Neural crest cell (in vitro differentiated cells): ENCODE measurements at regions not wholly inside any gene's neighbourhood (a gene's known extent, or its start where the extent isn't known, plus 50 kb on each side); places are given as distances from the start of the nearest gene placed in this dataset.

Experiments
- DNase-seq: peaks from one replicate; pipeline ENCODE4 v3.0.0; 2021; ENCODE audit warnings: low read depth, mixed read lengths, low spot score
- H3K27ac Mint-ChIP-seq: one replicate; pipeline ENCODE4 v1.8.0; 2021; ENCODE audit warnings: mild to moderate bottlenecking, mixed read lengths; ENCODE audit not compliant: unreplicated experiment
- H3K27me3 Mint-ChIP-seq: 2 replicates; pipeline ENCODE4 v1.8.0; 2021; ENCODE audit warnings: low read depth, mild to moderate bottlenecking, mixed read lengths
- H3K36me3 Mint-ChIP-seq: 2 replicates; pipeline ENCODE4 v1.8.0; 2021; ENCODE audit warnings: low read depth, mild to moderate bottlenecking, mixed read lengths
- H3K4me1 Mint-ChIP-seq: 2 replicates; pipeline ENCODE4 v1.8.0; 2021; ENCODE audit warnings: mixed read lengths
- H3K4me3 Mint-ChIP-seq: one replicate; pipeline ENCODE4 v1.8.0; 2021; ENCODE audit warnings: mild to moderate bottlenecking, mixed read lengths
- H3K9me3 Mint-ChIP-seq: 2 replicates; pipeline ENCODE4 v1.8.0; 2021; ENCODE audit warnings: mixed read lengths
- CTCF ChIP-seq: fragments of 200-600 bp; sonication (generic); conservative IDR thresholded peaks from 2 replicates; pipeline ENCODE4 v1.5.0; 2021; ENCODE audit warnings: antibody characterized with exemption, mild to moderate bottlenecking

GRCh38 chr1:55708781-55709180 is 493.6 kb upstream of the USP24 start:
- H3K36me3 Mint-ChIP-seq: peaks cover 3% of the 10 kb centered on the region
- peaks cover 3% of the 10 kb centered on the region for H3K9me3 Mint-ChIP-seq
- TF ChIP-seq CTCF: no peak
- H3K4me1 Mint-ChIP-seq: peaks cover 31% of the 10 kb centered on the region
- peaks cover 57% of the 10 kb centered on the region for H3K27me3 Mint-ChIP-seq
- no peak overlapping the region for H3K27ac Mint-ChIP-seq
- H3K4me3 Mint-ChIP-seq: no peak overlapping the region
- no peak for DNase-seq

DNA sequence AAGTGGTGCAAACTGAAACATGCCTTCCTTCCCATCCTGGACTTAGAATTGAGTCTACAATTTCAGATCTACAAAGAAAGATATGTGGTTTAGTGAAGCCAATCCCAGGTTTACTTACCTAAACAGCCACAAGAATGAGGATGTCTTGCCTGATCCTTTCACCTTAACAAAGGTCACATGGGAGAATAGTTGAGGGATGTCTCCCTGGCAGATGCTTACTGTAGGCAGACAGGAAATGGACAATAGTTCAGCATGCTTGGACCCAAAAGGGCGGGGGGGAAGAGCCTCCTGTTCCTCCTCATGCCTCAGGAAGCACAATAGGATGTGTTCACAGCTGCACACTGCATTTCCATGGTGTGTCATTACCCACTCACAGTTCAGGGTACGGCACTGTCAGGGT is 492.7 kb upstream of the USP24 start:
- TF ChIP-seq CTCF: no peak
- H3K4me3 Mint-ChIP-seq: no peak overlapping the region

GRCh38 chr1:55707196-55707595 is 492.0 kb upstream of the USP24 start:
- H3K9me3 Mint-ChIP-seq: peaks cover 4% of the 10 kb centered on the region
- H3K27me3 Mint-ChIP-seq: peaks cover 53% of the 10 kb centered on the region
- no peak overlapping the region for H3K4me3 Mint-ChIP-seq
- no peak for DNase-seq
- no peak for TF ChIP-seq CTCF
- peaks cover 3% of the 10 kb centered on the region for H3K36me3 Mint-ChIP-seq
- no peak overlapping the region for H3K27ac Mint-ChIP-seq
- peaks cover 27% of the 10 kb centered on the region for H3K4me1 Mint-ChIP-seq

More for the DNA sequence above, 492.7 kb upstream of the USP24 start:
- Mint-ChIP-seq H3K4me1 (peaks cover 27% of the 10 kb centered on the region), H3K9me3 (peaks cover 3% of the 10 kb centered on the region), H3K27me3 (peaks cover 55% of the 10 kb centered on the region), H3K36me3 (peaks cover 3% of the 10 kb centered on the region), H3K27ac (no peak overlapping the region)
- no peak for DNase-seq

DNA sequence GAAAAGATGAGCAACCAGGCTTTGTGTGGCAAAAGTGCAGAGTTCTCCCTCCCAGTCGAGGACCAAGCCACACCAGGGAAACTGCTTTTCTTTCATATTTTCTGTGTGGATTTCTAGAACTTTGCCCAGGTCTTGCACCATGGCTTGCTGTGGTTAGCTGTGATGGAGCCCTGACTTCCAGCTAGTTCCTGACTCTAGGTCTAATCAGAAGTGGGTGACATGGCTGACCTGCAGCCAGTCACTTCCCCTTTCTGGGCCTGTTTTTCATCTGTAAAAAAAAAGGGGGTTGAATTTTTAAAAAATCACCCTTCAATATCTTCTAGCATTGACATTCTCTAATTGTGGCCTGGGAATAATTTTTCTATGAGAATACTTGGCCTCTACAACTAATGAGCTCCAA is 491.2 kb upstream of the USP24 start:
- peaks cover 3% of the 10 kb centered on the region for H3K36me3 Mint-ChIP-seq
- peaks cover 57% of the 10 kb centered on the region for H3K27me3 Mint-ChIP-seq
- TF ChIP-seq CTCF: no peak
- H3K4me1 Mint-ChIP-seq: peaks cover 27% of the 10 kb centered on the region
- no peak overlapping the region for H3K4me3 Mint-ChIP-seq
- DNase-seq: no peak
- peaks cover 8% of the 10 kb centered on the region for H3K9me3 Mint-ChIP-seq
- H3K27ac Mint-ChIP-seq: no peak overlapping the region

DNA sequence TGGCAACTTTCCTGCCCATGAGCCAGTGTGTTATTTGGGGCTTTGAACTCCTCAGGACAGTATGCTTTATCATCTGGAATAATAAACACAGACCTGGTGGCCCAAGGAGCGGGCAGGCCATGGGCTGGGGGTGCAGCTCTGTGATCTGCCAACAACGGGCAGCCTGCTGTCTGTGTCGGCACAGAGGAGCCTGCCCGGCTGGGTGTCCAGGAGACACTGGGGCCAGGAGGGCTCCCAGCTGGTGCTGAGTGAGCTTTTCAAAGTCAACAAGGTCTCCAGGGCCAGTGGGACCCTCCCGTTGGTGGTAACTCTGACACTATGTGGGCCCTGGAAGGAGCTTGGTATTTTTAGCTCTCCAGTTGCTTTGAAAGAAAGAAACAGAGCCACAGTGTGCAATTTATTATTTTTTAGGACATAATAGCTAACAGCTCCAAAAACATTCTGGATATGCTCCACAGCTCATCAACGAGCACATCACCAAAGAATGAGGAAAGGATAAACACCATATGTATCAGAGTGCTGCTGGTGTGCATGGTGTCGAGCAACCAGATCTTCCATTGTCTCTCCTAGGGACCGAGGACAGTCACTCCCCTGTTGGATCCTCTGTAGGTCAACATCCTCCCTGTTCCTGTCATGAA is 488.7 kb upstream of the USP24 start:
- Mint-ChIP-seq H3K4me3 (no peak overlapping the region), H3K27me3 (peaks cover 55% of the 10 kb centered on the region), H3K27ac (no peak overlapping the region), H3K36me3 (no peaks in the 10 kb centered on the region), H3K9me3 (peaks cover 5% of the 10 kb centered on the region), H3K4me1 (peaks cover 19% of the 10 kb centered on the region)
- TF ChIP-seq CTCF: no peak
- DNase-seq: no peak
